Upper lobe of right lung (tissue), 1 donor: ENCODE measurements at regions not wholly inside any gene's neighbourhood (a gene's known extent, or its start where the extent isn't known, plus 50 kb on each side); places are given as distances from the start of the nearest gene placed in this dataset.

Experiments used
- ATAC-seq: fragments of 200-7000 bp; cut with Tn5 transposase; one replicate; pipeline ENCODE4 v1.9.1; 2020; ENCODE audit warnings: mild to moderate bottlenecking, moderate library complexity
- DNase-seq: peaks from one replicate; pipeline ENCODE4 v3.0.0-alpha.2; 2020
- H3K27ac ChIP-seq: fragments of 200-600 bp; one replicate; pipeline ENCODE4 v1.8.0; 2022
- H3K27me3 ChIP-seq: fragments of 200-600 bp; one replicate; pipeline ENCODE4 v1.8.0; 2022; ENCODE audit warnings: mild to moderate bottlenecking
- H3K36me3 ChIP-seq: fragments of 200-600 bp; one replicate; pipeline ENCODE4 v1.8.0; 2022
- H3K4me1 ChIP-seq: fragments of 200-600 bp; one replicate; pipeline ENCODE4 v1.8.0; 2022
- H3K4me3 ChIP-seq: fragments of 200-600 bp; one replicate; pipeline ENCODE4 v1.8.0; 2022; ENCODE audit warnings: mild to moderate bottlenecking
- H3K9me3 ChIP-seq: fragments of 200-600 bp; one replicate; pipeline ENCODE4 v1.8.0; 2022
- intact Hi-C: fragments of 100-400 bp; cut with DNase I; formaldehyde crosslinking; loops from one replicate; pipeline ENCODE4 v1.11.0; 2022
- TF ChIP-seq, protein P1 (sequence below): fragments of 200-600 bp; IDR thresholded peaks from one replicate; pipeline ENCODE4 v1.8.0; 2022; ENCODE audit warnings: antibody characterized with exemption
- donor health status: DM: no; HTN: yes; CAD: no; lungs with severe emphysema.

DNA sequence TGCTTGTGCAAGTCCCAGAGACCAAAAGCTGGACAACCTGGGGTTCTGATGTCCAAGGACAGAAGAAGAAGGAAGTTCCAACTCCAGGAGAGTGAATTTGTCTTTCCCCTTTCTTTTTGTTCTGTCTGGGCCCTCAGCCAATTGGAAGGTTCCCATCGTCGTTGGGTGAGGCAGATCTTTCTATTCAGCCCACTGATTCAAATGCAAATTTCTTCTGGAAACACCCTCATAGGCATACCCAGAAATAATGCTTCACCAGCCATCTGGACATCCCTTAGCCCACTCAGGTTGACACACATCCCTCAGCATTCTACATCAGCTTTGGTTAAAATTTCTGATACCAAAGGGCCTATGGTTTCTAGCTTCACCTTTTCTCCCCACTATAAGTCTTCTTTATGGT lies 156.5 kb downstream of the SP3 start:
- ATAC-seq (no peak), DNase-seq (no peak)
- H3K36me3 ChIP-seq = no peaks in the 10 kb centered on the region
- TF ChIP-seq, protein P1, sequence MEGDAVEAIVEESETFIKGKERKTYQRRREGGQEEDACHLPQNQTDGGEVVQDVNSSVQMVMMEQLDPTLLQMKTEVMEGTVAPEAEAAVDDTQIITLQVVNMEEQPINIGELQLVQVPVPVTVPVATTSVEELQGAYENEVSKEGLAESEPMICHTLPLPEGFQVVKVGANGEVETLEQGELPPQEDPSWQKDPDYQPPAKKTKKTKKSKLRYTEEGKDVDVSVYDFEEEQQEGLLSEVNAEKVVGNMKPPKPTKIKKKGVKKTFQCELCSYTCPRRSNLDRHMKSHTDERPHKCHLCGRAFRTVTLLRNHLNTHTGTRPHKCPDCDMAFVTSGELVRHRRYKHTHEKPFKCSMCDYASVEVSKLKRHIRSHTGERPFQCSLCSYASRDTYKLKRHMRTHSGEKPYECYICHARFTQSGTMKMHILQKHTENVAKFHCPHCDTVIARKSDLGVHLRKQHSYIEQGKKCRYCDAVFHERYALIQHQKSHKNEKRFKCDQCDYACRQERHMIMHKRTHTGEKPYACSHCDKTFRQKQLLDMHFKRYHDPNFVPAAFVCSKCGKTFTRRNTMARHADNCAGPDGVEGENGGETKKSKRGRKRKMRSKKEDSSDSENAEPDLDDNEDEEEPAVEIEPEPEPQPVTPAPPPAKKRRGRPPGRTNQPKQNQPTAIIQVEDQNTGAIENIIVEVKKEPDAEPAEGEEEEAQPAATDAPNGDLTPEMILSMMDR = no peak
- no peaks in the 10 kb centered on the region for H3K27me3 ChIP-seq
- H3K9me3 ChIP-seq = no peaks in the 10 kb centered on the region
- no peaks in the 10 kb centered on the region for H3K4me1 ChIP-seq
- H3K27ac ChIP-seq = no peak overlapping the region
- no peak overlapping the region for H3K4me3 ChIP-seq
- intact Hi-C loops = no loop called here

DNA sequence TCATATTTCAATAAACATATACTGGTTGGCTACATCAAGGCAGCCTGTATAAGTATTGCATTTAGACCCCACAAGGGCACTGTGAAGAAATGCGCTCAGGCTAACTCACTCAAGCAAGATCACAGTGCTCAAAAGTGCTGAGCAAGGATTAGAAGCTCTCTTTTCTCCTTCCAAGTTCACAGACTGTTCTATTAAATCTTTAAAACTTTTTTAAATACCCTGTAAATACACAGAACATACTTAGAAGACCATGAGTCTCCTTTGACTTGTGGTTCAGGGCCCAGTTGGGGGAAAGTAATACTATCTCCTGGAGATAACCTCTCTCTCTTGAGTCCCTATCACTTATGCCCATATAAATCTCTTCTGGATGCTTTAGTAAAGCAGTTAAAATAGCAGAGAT lies 152.9 kb downstream of the SP3 start:
- Histone ChIP-seq H3K36me3 (no peaks in the 10 kb centered on the region), H3K4me3 (no peak overlapping the region), H3K4me1 (no peaks in the 10 kb centered on the region), H3K27me3 (no peaks in the 10 kb centered on the region), H3K9me3 (no peaks in the 10 kb centered on the region), H3K27ac (no peak overlapping the region)
- intact Hi-C loops = no loop called here
- ATAC-seq = no peak
- TF ChIP-seq, protein P1 = no peak
- DNase-seq = no peak

DNA sequence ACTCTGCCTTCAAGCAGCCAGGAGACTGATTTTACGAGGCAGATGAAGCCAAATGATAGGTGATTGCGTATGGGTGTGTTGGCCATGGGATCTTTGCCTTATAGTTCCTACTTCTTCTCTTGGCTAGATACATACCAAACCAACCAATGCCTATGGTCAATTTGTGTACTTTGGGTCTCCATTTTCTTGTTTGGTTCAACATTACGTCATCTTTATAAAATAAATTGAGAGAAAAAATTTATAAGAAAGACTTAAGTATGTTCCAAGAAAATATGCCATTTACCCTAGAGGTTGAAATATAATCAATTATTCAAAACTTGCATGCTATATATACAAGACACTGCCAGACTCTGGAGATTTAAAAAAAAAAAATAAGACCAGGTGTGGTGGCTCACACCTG lies 150.9 kb downstream of the SP3 start:
- Histone ChIP-seq H3K27ac (no peak overlapping the region), H3K4me3 (no peak overlapping the region), H3K4me1 (no peaks in the 10 kb centered on the region), H3K36me3 (no peaks in the 10 kb centered on the region), H3K27me3 (no peaks in the 10 kb centered on the region), H3K9me3 (no peaks in the 10 kb centered on the region)
- TF ChIP-seq, protein P1 = no peak
- intact Hi-C loops = no loop called here
- ATAC-seq (no peak), DNase-seq (no peak)

DNA sequence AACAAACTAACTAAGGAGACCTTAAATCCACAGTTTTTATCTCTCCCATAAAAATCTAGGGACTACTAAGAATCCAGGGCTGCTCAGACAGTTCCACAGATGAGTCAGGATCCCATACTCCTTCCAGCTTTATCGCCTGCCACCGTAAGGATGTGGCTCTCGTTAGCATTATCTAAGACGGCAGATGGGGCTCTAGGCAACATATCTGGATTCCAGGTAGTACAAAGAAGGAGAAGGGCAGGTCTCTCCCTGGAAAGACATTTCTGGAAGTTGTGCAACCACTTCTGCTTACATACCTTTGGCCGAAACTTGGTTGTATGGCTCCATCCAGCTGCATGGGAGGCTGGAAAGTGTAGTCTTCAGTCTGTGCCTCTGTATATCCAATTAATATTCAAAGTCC lies 149.4 kb downstream of the SP3 start:
- H3K27me3 ChIP-seq = no peaks in the 10 kb centered on the region
- no peak for ATAC-seq
- H3K4me3 ChIP-seq = no peak overlapping the region
- H3K36me3 ChIP-seq = no peaks in the 10 kb centered on the region
- no peak overlapping the region for H3K27ac ChIP-seq
- H3K4me1 ChIP-seq = no peaks in the 10 kb centered on the region
- no peaks in the 10 kb centered on the region for H3K9me3 ChIP-seq
- TF ChIP-seq, protein P1 = no peak
- intact Hi-C loops = no loop called here
- DNase-seq = no peak

DNA sequence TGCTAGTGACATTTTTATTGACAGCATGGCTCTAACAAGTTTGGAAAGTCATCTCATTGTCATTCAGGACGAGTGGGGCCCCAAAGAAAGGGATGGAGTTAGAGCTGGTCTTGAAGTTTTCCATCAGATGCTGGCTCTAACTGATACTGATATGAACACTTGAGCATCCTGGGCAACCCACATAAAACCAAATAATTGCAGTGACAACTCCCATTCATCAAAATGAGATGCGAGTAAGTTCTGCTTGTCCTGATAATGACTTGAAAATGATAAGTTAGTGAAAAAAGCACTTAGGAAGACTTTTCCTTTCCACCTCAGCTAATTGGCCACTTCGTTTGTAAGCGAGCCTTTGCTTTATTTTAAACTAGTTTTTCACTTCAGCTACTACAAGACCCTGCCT lies 147.6 kb downstream of the SP3 start:
- TF ChIP-seq, protein P1 = no peak

DNA sequence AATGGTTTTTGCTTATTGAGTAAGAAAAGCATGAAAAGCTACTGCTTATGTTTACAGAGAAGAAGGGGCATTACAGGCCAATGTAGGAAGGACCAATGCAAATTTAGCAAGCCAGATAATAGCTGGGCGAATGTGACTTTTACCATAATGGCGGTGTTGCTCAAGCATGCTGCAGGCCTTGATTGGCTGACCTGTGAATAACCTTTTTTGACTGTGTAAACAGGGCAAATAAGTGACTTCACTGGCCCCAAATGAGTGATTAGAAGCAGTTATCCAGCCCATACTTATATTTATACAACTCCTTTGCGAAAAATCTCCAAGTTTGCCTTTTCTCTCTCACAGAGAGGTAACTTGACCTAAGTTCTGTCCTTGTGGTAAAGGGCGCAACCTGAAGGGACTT lies 146.9 kb downstream of the SP3 start:
- DNase-seq = no peak
- Histone ChIP-seq H3K4me3 (no peak overlapping the region), H3K36me3 (no peaks in the 10 kb centered on the region), H3K4me1 (no peaks in the 10 kb centered on the region), H3K27ac (no peak overlapping the region), H3K27me3 (no peaks in the 10 kb centered on the region), H3K9me3 (no peaks in the 10 kb centered on the region)
- intact Hi-C loops = no loop called here
- no peak for ATAC-seq
- TF ChIP-seq, protein P1 = no peak

More for the DNA sequence above, 147.6 kb downstream of the SP3 start:
- H3K4me1 ChIP-seq = no peaks in the 10 kb centered on the region
- intact Hi-C loops = no loop called here
- H3K36me3 ChIP-seq = no peaks in the 10 kb centered on the region
- H3K9me3 ChIP-seq = no peaks in the 10 kb centered on the region
- ATAC-seq (no peak), DNase-seq (no peak)
- H3K4me3 ChIP-seq = no peak overlapping the region
- H3K27ac ChIP-seq = no peak overlapping the region
- no peaks in the 10 kb centered on the region for H3K27me3 ChIP-seq
